AG04449 (cell line): ENCODE measurements at regions not wholly inside any gene's neighbourhood (a gene's known extent, or its start where the extent isn't known, plus 50 kb on each side); places are given as distances from the start of the nearest gene placed in this dataset.

Experiments used
- CTCF ChIA-PET: fragments of 350-600 bp; formaldehyde crosslinking; extraction: SDS; loops from one replicate; lab custom pipeline; 2021; ENCODE audit warnings: antibody characterized with exemption; lab: Yijun Ruan, JAX
- POLR2A ChIA-PET: fragments of 400-600, 350-600 bp; formaldehyde crosslinking; extraction: SDS; loops from one replicate; lab custom pipeline; 2020; ENCODE audit warnings: antibody characterized with exemption, inconsistent platforms; lab: Yijun Ruan, JAX
- DNase-seq: peaks from one replicate; pipeline ENCODE4 v3.0.0-alpha.2; 2010; ENCODE audit warnings: low read depth, low spot score
- H3K4me3 ChIP-seq: 2 replicates; pipeline ENCODE4 v1.5.1; 2011; ENCODE audit warnings: low read depth, mild to moderate bottlenecking, control low read depth, low read length
- CTCF ChIP-seq: IDR thresholded peaks from one replicate; pipeline ENCODE4 v1.5.1; 2011; ENCODE audit warnings: mild to moderate bottlenecking, moderate library complexity, low read length, control low read depth, inconsistent platforms; ENCODE audit not compliant: insufficient read depth; ENCODE audit errors: missing control alignments

- TF ChIP-seq CTCF, result no peak
- no peak overlapping the region for H3K4me3 ChIP-seq
- POLR2A ChIA-PET, result no interaction called here
- no peak for DNase-seq
- CTCF ChIA-PET, result no interaction called here
Measured at GRCh38 chr13:85436029-85436428, 363.2 kb downstream of the SLITRK6 start.

GRCh38 chr13:85434927-85435326, 364.3 kb downstream of the SLITRK6 start:
- TF ChIP-seq CTCF, result no peak
- ChIA-PET POLR2A (no interaction called here), CTCF (no interaction called here)
- H3K4me3 ChIP-seq, result no peak overlapping the region
- DNase-seq, result no peak

GRCh38 chr13:85432881-85433280, 366.3 kb downstream of the SLITRK6 start:
- CTCF ChIA-PET, result no interaction called here

GRCh38 chr13:85431720-85432119, 367.5 kb downstream of the SLITRK6 start:
- POLR2A ChIA-PET, result no interaction called here
- no peak overlapping the region for H3K4me3 ChIP-seq
- no peak for DNase-seq
- CTCF ChIA-PET, result no interaction called here
- no peak for TF ChIP-seq CTCF

More at GRCh38 chr13:85432881-85433280, 366.3 kb downstream of the SLITRK6 start:
- H3K4me3 ChIP-seq, result no peak overlapping the region
- no peak for DNase-seq
- POLR2A ChIA-PET, result no interaction called here
- no peak for TF ChIP-seq CTCF

- POLR2A ChIA-PET, result no interaction called here
- H3K4me3 ChIP-seq, result no peak overlapping the region
- CTCF ChIA-PET, result no interaction called here
- no peak for DNase-seq
- TF ChIP-seq CTCF, result no peak
Measured at GRCh38 chr13:85430216-85430794, 368.9 kb downstream of the SLITRK6 start.

GRCh38 chr13:85427416-85427815, 371.8 kb downstream of the SLITRK6 start:
- TF ChIP-seq CTCF, result no peak
- DNase-seq, result no peak
- ChIA-PET POLR2A (no interaction called here), CTCF (no interaction called here)
- no peak overlapping the region for H3K4me3 ChIP-seq
